ENCODE measurements at regions not wholly inside any gene's neighbourhood (a gene's known extent, or its start where the extent isn't known, plus 50 kb on each side); places are given as distances from the start of the nearest gene placed in this dataset.

- no peak for ATAC-seq (ENCODE audit: low read depth)
- DNase-seq: no peak
- Mint-ChIP-seq H3K36me3 (no peaks in the 10 kb centered on the region), H3K4me3 (no peak overlapping the region), H3K27me3 (peaks cover 3% of the 10 kb centered on the region), H3K9me3 (no peaks in the 10 kb centered on the region), H3K4me1 (no peaks in the 10 kb centered on the region), H3K27ac (no peak overlapping the region)
- POLR2A ChIA-PET: no interaction called here
Measured at GRCh38 chr3:132787616-132788300, 65.5 kb upstream of the NPHP3 start.

- Mint-ChIP-seq H3K27ac (no peak overlapping the region), H3K27me3 (peaks cover 3% of the 10 kb centered on the region), H3K4me3 (no peak overlapping the region), H3K4me1 (no peaks in the 10 kb centered on the region), H3K36me3 (no peaks in the 10 kb centered on the region), H3K9me3 (no peaks in the 10 kb centered on the region)
- no peak for ATAC-seq (ENCODE audit: low read depth)
- DNase-seq: no peak
- POLR2A ChIA-PET: no interaction called here
Measured at GRCh38 chr3:132786890-132787289, 64.7 kb upstream of the NPHP3 start.

- no peak for DNase-seq
- no peak overlapping the region for H3K27ac Mint-ChIP-seq
- H3K36me3 Mint-ChIP-seq: no peaks in the 10 kb centered on the region
- H3K9me3 Mint-ChIP-seq: no peaks in the 10 kb centered on the region
- no peak for ATAC-seq (ENCODE audit: low read depth)
- H3K27me3 Mint-ChIP-seq: peaks cover 3% of the 10 kb centered on the region
- H3K4me1 Mint-ChIP-seq: peaks cover 1% of the 10 kb centered on the region
- no peak overlapping the region for H3K4me3 Mint-ChIP-seq
- POLR2A ChIA-PET: no interaction called here
Measured at GRCh38 chr3:132785292-132785691, 63.1 kb upstream of the NPHP3 start.

GRCh38 chr3:132784502-132785025 is 62.4 kb upstream of the NPHP3 start:
- ATAC-seq (ENCODE audit: low read depth): no peak
- POLR2A ChIA-PET: no interaction called here
- Mint-ChIP-seq H3K36me3 (no peaks in the 10 kb centered on the region), H3K9me3 (no peaks in the 10 kb centered on the region), H3K27me3 (peaks cover 3% of the 10 kb centered on the region), H3K4me1 (peaks cover 1% of the 10 kb centered on the region), H3K4me3 (no peak overlapping the region), H3K27ac (no peak overlapping the region)
- DNase-seq: no peak

GRCh38 chr3:132783152-132783551 is 60.9 kb upstream of the NPHP3 start:
- Mint-ChIP-seq H3K4me1 (peaks cover 1% of the 10 kb centered on the region), H3K27me3 (peaks cover 7% of the 10 kb centered on the region), H3K27ac (no peak overlapping the region), H3K9me3 (no peaks in the 10 kb centered on the region), H3K4me3 (no peak overlapping the region), H3K36me3 (no peaks in the 10 kb centered on the region)
- POLR2A ChIA-PET: no interaction called here
- DNase-seq: no peak
- ATAC-seq (ENCODE audit: low read depth): no peak

GRCh38 chr3:132781922-132782321 is 59.7 kb upstream of the NPHP3 start:
- POLR2A ChIA-PET: no interaction called here
- H3K27ac Mint-ChIP-seq: no peak overlapping the region
- ATAC-seq (ENCODE audit: low read depth) (no peak), DNase-seq (no peak)
- peaks cover 7% of the 10 kb centered on the region for H3K27me3 Mint-ChIP-seq
- H3K4me3 Mint-ChIP-seq: no peak overlapping the region
- H3K9me3 Mint-ChIP-seq: no peaks in the 10 kb centered on the region
- H3K36me3 Mint-ChIP-seq: no peaks in the 10 kb centered on the region
- H3K4me1 Mint-ChIP-seq: peaks cover 1% of the 10 kb centered on the region

GRCh38 chr3:132777171-132777570 is 55.0 kb upstream of the NPHP3 start:
- H3K4me1 Mint-ChIP-seq: peaks cover 1% of the 10 kb centered on the region
- ATAC-seq (ENCODE audit: low read depth) (no peak), DNase-seq (no peak)
- peaks cover 10% of the 10 kb centered on the region for H3K27me3 Mint-ChIP-seq
- no peak overlapping the region for H3K27ac Mint-ChIP-seq
- no peaks in the 10 kb centered on the region for H3K9me3 Mint-ChIP-seq
- POLR2A ChIA-PET: no interaction called here
- no peak overlapping the region for H3K4me3 Mint-ChIP-seq
- H3K36me3 Mint-ChIP-seq: no peaks in the 10 kb centered on the region

GRCh38 chr3:132773071-132773619 is 50.9 kb upstream of the NPHP3 start:
- Mint-ChIP-seq H3K4me3 (no peak overlapping the region), H3K4me1 (no peaks in the 10 kb centered on the region), H3K27ac (no peak overlapping the region), H3K9me3 (no peaks in the 10 kb centered on the region), H3K36me3 (no peaks in the 10 kb centered on the region), H3K27me3 (peaks cover 6% of the 10 kb centered on the region)
- ATAC-seq (ENCODE audit: low read depth) (no peak), DNase-seq (no peak)
- POLR2A ChIA-PET: no interaction called here

- Mint-ChIP-seq H3K4me1 (no peaks in the 10 kb centered on the region), H3K27ac (no peak overlapping the region), H3K27me3 (peaks cover 6% of the 10 kb centered on the region), H3K36me3 (no peaks in the 10 kb centered on the region), H3K9me3 (no peaks in the 10 kb centered on the region), H3K4me3 (no peak overlapping the region)
- no peak for ATAC-seq (ENCODE audit: low read depth)
- no peak for DNase-seq
- POLR2A ChIA-PET: no interaction called here
Measured at GRCh38 chr3:132772252-132772651, 50.0 kb upstream of the NPHP3 start.

Measured in activated naive CD8-positive, alpha-beta T cell treated with anti-CD3 and anti-CD28 coated beads, Interleukin-2, amount 10 ng/mL, durations not matched to agents 7 days and 5 days (primary cell).